Upper lobe of left lung (tissue), 6 donors: ENCODE measurements at regions not wholly inside any gene's neighbourhood (a gene's known extent, or its start where the extent isn't known, plus 50 kb on each side); places are given as distances from the start of the nearest gene placed in this dataset.

ENCODE experiments used
- ATAC-seq, 2 donors: fragments of 200-7000 bp; cut with Tn5 transposase; one replicate each; pipeline ENCODE4 v1.9.1; 2022; ENCODE audit warnings: mild to moderate bottlenecking in 2 of 2, moderate library complexity in 2 of 2; ENCODE audit not compliant: low FRiP score in 2 of 2
- DNase-seq, 2 donors: peaks; one replicate each; pipeline ENCODE4 v3.0.0-alpha.2; 2019 to 2020
- H3K27ac ChIP-seq, 4 donors: fragments of 200-600 bp; sonication (generic); one replicate each; pipeline ENCODE4 v1.5.1; 2016 to 2019
- H3K27me3 ChIP-seq, 4 donors: fragments of 200-600 bp; sonication (generic); one replicate each; pipeline ENCODE4 v1.5.1; 2017 to 2019
- H3K36me3 ChIP-seq, 4 donors: fragments of 200-600 bp; sonication (generic); one replicate each; pipeline ENCODE4 v1.5.1; 2016 to 2019
- H3K4me1 ChIP-seq, 4 donors: fragments of 200-600 bp; sonication (generic); one replicate each; pipeline ENCODE4 v1.5.1; 2018 to 2019
- H3K4me3 ChIP-seq, 4 donors: fragments of 200-600 bp; sonication (generic); one replicate each; pipeline ENCODE4 v1.5.1; 2017 to 2019; ENCODE audit warnings: mild to moderate bottlenecking in 2 of 4, moderate library complexity in 1 of 4
- H3K9me3 ChIP-seq, 4 donors: fragments of 200-600 bp; sonication (generic); one replicate each; pipeline ENCODE4 v1.5.1; 2018 to 2019
- CTCF ChIP-seq, 6 experiments: fragments of 450-650 bp in 4 of 6; fragments of 200-600 bp in 2 of 6; sonication (generic) in 2 of 6; IDR thresholded peaks; one replicate each; pipeline ENCODE4 v1.5.1; 2016 to 2019; ENCODE audit warnings: antibody characterized with exemption in 6 of 6
- EP300 ChIP-seq, 4 donors: sonication (generic); formaldehyde crosslinking; IDR thresholded peaks; one replicate each; pipeline ENCODE4 v1.5.1; 2017; ENCODE audit warnings: antibody characterized with exemption in 4 of 4, control low read depth in 2 of 4
- POLR2A ChIP-seq, 4 donors: fragments of 450-650 bp; IDR thresholded peaks; one replicate each; pipeline ENCODE4 v1.5.1; 2016 to 2017; ENCODE audit warnings: antibody characterized with exemption in 4 of 4, mild to moderate bottlenecking in 2 of 4
- POLR2AphosphoS5 ChIP-seq, 2 donors: sonication (generic); formaldehyde crosslinking; IDR thresholded peaks; one replicate each; pipeline ENCODE4 v1.5.1; 2017; ENCODE audit warnings: antibody characterized with exemption in 2 of 2
- WGBS, 2 donors: methylation state at CpG; one replicate each; pipeline ENCODE4 v1.1.5; 2017 to 2018; 5-methylcytosine and 5-hydroxymethylcytosine counted together
- donor health status: DM: no; HTN: no; CAD: no; lungs with moderate emphysema.
- donor health status: DM: no; HTN: yes; CAD: no; lungs with severe emphysema.

- WGBS, 2 donors, result 94 to 97% methylated on average over 12 of the region's 12 CpGs
- Histone ChIP-seq H3K4me1 (peaks cover 0 to 5% (median 1%) of the 10 kb centered on the region in 4 donors), H3K27ac (no peak overlapping the region), H3K36me3 (no peaks in the 10 kb centered on the region), H3K27me3 (no peaks in the 10 kb centered on the region), H3K9me3 (no peaks in the 10 kb centered on the region), H3K4me3 (no peak overlapping the region)
- TF ChIP-seq EP300 (IDR thresholded peaks at IDR 0.05) (no peak), CTCF (IDR thresholded peaks at IDR 0.05) (no peak), POLR2A (IDR thresholded peaks at IDR 0.05) (no peak), POLR2AphosphoS5 (IDR thresholded peaks at IDR 0.05) (no peak)
- DNase-seq (no peak), ATAC-seq (no peak)
Measured at GRCh38 chr15:100737214-100737613, 134.8 kb downstream of the ASB7 start.

- no peaks in the 10 kb centered on the region for H3K9me3 ChIP-seq
- H3K4me3 ChIP-seq, result no peak overlapping the region
- DNase-seq, result no peak
- no peak for ATAC-seq
- no peak for TF ChIP-seq CTCF (IDR thresholded peaks at IDR 0.05)
- H3K27me3 ChIP-seq, result no peaks in the 10 kb centered on the region
- H3K4me1 ChIP-seq, result peaks cover 0 to 5% (median 0%) of the 10 kb centered on the region in 4 donors
- no peaks in the 10 kb centered on the region for H3K36me3 ChIP-seq
- no peak overlapping the region for H3K27ac ChIP-seq
- 89 to 92% methylated on average over 5 of the region's 5 CpGs for WGBS, 2 donors
Measured at GRCh38 chr15:100738614-100739013, 136.2 kb downstream of the ASB7 start.

GRCh38 chr15:100740138-100740537 is 137.7 kb downstream of the ASB7 start:
- no peak overlapping the region for H3K4me3 ChIP-seq
- H3K27me3 ChIP-seq, result no peaks in the 10 kb centered on the region
- no peak for ATAC-seq
- H3K4me1 ChIP-seq, result peaks cover 0 to 5% (median 0%) of the 10 kb centered on the region in 4 donors
- H3K36me3 ChIP-seq, result no peaks in the 10 kb centered on the region
- no peaks in the 10 kb centered on the region for H3K9me3 ChIP-seq
- TF ChIP-seq POLR2AphosphoS5 (IDR thresholded peaks at IDR 0.05) (no peak), CTCF (IDR thresholded peaks at IDR 0.05) (no peak), EP300 (IDR thresholded peaks at IDR 0.05) (no peak), POLR2A (IDR thresholded peaks at IDR 0.05) (no peak)
- no peak overlapping the region for H3K27ac ChIP-seq
- no peak for DNase-seq
- WGBS, 2 donors, result 67 to 72% methylated on average over 2 of the region's 2 CpGs

GRCh38 chr15:100751585-100751984 is 128.0 kb upstream of the ALDH1A3 start:
- no peaks in the 10 kb centered on the region for H3K27me3 ChIP-seq
- no peaks in the 10 kb centered on the region for H3K9me3 ChIP-seq
- H3K27ac ChIP-seq, result no peak overlapping the region
- no peaks in the 10 kb centered on the region for H3K4me1 ChIP-seq
- no peaks in the 10 kb centered on the region for H3K36me3 ChIP-seq
- ATAC-seq, result no peak
- WGBS, 2 donors, result 90 to 95% methylated on average over 3 of the region's 3 CpGs
- H3K4me3 ChIP-seq, result no peak overlapping the region
- no peak for DNase-seq
- TF ChIP-seq POLR2AphosphoS5 (IDR thresholded peaks at IDR 0.05), result no peak
- no peak for TF ChIP-seq EP300 (IDR thresholded peaks at IDR 0.05)
- no peak for TF ChIP-seq CTCF (IDR thresholded peaks at IDR 0.05)
- TF ChIP-seq POLR2A (IDR thresholded peaks at IDR 0.05), result no peak

- no peak for TF ChIP-seq POLR2A (IDR thresholded peaks at IDR 0.05)
- no peak for TF ChIP-seq EP300 (IDR thresholded peaks at IDR 0.05)
- no peak for TF ChIP-seq POLR2AphosphoS5 (IDR thresholded peaks at IDR 0.05)
- TF ChIP-seq CTCF (IDR thresholded peaks at IDR 0.05), result no peak
- 88 to 90% methylated on average over 1 of the region's 1 CpG for WGBS, 2 donors
- DNase-seq (no peak), ATAC-seq (no peak)
- H3K36me3 ChIP-seq, result no peaks in the 10 kb centered on the region
- no peaks in the 10 kb centered on the region for H3K27me3 ChIP-seq
- no peaks in the 10 kb centered on the region for H3K9me3 ChIP-seq
- H3K27ac ChIP-seq, result no peak overlapping the region
- H3K4me3 ChIP-seq, result no peak overlapping the region
- H3K4me1 ChIP-seq, result no peaks in the 10 kb centered on the region
Measured at GRCh38 chr15:100753503-100753902, 126.1 kb upstream of the ALDH1A3 start.
